Urothelium cell line (cell line): ENCODE measurements at regions not wholly inside any gene's neighbourhood (a gene's known extent, or its start where the extent isn't known, plus 50 kb on each side); places are given as distances from the start of the nearest gene placed in this dataset.

Experiments
- DNase-seq: peaks from one replicate; pipeline ENCODE4 v3.0.0; 2011; ENCODE audit warnings: low spot score, mixed read lengths
- FAIRE-seq: peaks from 2 replicates; lab custom pipeline; 2011; peaks lifted over from hg19 to GRCh38; lab: Jason Lieb, UNC

DNA sequence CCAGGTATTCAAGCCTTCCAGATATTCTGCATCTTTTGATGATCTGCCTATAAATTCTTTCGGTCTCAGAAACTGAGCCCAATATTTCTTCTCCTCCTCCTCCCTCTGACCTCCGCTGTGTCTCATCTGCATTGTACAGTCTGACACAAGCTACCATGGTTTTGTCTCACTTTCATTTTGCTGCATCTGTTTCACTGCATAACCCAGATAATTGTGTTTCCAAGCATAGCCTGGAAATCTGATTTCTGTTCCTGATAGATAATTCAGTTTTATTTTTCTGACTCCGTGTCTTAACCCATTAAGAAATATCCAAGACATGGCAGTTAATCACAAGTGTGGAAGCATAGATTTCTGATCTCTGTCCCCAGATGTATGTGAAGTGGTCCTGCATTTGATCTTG, 374.2 kb upstream of the SEMA3A start:
- FAIRE-seq: peak; percentile 32
- no peak for DNase-seq

DNA sequence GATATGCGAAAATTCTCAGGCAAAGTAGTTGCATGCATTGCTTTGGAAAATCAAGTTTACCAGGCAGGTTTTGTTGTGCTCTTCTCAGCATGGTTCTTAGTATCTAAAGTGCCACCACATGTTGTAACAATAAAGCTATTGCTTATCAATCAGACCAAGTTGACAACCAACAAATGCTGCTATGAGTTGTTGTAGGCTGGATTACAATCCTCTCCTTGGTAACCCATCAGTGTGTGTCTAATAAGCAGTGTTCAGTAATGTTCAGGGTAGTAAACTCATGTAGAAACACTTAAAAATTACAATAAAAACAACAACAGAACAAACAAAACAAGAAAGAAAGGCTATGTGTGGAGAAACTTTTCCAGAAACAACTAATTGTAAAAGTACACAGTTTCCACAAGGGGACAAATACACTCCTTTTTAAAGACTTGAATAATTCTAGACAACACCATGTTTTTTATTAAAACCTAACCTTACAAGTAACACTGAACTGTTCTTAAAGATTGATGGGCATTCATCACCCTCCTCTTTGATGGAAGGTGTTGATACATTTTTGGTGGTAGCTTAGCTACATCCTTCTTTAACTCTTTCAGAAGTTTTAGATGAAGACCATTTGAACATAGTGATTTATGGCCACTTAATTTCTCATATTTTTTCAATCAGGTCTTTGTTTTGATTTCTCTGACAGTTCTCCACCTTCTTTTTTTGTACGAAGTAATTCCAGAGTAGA, 370.9 kb upstream of the SEMA3A start:
- no peak for FAIRE-seq
- DNase-seq: no peak

DNA sequence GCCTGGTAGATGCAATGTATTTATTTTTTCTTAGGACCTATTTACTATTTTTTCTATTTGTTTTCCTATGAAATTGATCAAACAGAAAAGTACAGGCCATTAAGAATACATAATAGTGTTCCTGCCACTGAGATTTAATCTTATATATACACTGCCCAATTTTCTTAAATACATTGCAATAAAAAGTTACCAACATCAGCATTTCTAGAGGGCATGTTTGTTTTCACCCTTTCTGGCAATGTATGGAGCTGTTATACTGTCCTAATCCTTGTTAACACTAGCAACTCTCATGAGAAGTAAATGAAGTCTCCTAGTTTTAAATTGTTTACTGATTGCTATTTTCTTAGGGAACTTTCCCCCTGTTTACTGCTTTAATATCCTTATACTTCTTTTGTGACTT, 359.1 kb upstream of the SEMA3A start:
- FAIRE-seq (no peak), DNase-seq (no peak)

DNA sequence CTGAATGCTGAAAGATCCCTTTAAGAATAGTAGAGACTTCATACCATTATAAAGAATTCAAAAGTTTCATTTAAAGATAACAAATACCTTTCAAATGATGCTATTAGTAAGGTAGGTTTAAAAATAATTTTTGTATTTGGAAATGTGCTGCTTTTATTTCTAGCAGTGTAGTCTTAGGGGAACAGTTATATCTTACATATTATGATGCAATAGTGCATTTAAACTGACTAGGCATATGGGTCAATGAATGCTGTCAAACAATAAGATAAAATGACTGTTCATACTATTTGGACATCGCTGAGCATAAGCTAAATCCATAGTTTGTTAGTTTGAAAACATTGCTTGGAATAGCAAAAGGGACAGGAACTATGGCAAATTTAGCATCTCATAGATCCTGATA, 354.8 kb upstream of the SEMA3A start:
- DNase-seq: no peak
- peak; percentile 63 for FAIRE-seq

DNA sequence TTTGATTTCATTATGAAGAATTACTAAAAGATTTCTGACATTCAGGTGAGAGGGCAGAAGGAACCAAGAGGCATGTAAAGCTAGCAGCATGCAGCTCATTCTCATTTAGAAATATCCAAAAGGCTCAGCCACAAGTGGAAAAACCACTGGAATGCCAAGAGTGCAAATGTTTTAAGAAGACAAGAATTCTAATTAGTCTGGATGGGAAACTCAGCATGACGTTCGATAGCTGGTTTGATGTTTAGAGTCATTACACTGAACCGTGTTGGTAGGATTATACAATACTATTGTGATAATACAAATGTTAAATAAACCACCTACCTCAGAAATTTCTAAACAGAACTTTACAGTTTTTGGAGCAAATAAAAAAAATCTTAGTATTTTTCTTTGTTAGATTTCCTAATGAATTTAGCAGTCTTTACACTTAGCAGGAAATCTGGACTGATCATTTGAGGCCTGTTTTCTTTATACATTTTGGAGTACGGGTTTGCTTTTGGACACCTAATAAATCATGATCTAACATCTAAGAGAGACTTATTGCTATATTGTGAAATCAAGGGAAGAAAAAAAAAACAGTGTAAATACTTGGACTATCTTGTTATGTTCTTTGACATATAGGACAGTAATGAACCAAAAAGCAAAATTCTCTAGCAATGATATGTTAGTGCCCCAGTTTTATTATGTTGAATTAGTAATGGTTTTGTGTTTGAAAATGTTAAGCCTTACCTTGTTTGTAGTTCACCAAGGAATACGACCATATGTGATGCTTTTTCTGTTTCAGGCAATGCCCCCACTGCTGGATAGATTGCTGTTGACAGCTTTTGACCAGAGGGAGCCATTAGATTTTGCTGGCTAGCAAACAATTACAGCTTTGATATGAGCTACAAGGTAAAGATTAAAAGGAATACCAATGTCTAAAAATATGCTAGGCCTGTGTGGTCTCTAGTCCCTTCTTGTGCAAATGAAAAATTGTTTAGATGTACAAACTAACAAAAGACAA, 354.1 kb upstream of the SEMA3A start:
- peak; percentile 29 for DNase-seq
- no peak for FAIRE-seq

DNA sequence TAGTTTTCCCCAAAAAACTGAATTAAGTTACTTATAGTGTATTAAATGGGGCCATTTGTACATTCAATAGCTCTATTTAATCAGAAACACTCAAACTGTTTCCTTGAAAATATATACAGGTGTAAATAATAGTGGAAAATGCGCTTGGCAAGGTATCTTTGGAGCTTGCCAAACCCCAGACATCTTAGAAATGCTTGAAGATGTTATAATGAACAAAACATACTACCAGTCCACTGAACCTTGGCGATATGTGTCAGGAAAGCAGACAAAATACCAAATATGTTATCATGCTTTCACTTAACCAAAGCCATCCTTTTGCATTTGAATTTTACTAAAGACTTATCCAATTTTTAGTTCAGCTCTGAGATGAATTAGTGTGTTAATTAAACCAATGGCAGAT, 352.7 kb upstream of the SEMA3A start:
- no peak for FAIRE-seq
- DNase-seq: no peak

DNA sequence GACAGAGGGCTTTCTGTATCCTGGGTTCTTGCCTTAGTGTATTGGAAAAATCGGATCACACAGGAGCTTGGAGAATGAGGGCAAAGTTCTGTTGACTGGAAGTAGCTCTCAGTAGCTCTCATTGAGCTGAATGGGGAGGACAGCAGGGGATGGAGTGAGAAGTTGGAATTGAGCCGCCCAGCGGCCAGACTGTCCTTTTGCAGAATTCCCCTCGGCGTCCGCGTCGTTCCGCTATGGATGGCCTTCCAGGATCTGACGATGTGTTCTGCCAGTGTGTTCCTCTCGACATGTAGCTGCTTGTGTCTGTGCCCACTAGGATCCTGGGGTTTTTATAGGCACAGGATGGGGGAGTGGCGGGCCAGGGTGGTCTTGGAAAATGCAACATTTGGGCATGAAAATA, 351.8 kb upstream of the SEMA3A start:
- no peak for FAIRE-seq

DNA sequence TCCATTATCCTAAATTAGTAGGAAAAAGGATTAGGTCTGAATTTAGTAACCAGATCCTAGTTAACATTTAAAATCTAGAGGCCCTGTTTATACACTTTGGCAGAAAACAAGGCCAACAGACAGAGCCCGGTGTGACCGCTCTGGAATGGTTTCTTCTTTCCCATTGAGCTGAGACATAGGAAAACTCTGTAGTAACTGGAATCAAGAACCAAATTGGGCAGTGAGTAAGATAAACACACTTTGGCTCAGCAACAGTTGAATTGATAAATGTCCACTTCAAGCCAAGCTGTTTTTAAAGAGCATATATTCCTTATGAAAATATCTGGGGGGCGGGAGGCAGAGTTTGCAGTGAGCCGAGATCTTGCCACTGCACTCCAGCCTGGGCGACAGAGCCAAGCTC, 343.7 kb upstream of the SEMA3A start:
- FAIRE-seq: no peak
- no peak for DNase-seq

More for the DNA sequence above, 351.8 kb upstream of the SEMA3A start:
- no peak for DNase-seq

DNA sequence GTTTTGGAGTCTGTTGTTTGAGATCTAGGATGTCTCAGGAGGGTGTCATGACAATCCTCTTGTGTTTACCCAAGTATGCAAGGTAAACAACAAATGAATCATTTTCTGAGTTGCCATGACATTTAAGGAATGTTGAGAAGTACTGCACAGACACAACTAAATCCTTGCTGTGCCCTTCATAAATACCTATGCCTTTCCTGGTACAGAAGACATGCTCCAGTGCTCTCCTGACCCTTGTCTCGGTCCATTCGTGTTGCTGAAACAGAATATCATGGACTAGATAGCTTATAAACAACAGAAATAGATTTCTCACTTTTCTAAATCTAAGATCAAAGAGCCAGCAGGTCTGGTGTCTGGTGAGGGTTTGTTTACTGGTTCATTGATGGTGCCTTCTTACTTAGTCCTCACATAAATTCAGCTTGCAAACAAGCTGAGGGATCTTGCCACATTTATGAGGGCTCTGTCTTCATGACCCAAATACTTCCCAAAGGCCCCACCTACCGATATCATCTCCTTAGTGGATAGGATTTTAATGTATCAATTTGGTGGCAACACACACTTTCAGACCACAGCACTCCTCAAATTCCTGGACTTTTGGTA, 341.8 kb upstream of the SEMA3A start:
- no peak for DNase-seq
- FAIRE-seq: peak; percentile 40

DNA sequence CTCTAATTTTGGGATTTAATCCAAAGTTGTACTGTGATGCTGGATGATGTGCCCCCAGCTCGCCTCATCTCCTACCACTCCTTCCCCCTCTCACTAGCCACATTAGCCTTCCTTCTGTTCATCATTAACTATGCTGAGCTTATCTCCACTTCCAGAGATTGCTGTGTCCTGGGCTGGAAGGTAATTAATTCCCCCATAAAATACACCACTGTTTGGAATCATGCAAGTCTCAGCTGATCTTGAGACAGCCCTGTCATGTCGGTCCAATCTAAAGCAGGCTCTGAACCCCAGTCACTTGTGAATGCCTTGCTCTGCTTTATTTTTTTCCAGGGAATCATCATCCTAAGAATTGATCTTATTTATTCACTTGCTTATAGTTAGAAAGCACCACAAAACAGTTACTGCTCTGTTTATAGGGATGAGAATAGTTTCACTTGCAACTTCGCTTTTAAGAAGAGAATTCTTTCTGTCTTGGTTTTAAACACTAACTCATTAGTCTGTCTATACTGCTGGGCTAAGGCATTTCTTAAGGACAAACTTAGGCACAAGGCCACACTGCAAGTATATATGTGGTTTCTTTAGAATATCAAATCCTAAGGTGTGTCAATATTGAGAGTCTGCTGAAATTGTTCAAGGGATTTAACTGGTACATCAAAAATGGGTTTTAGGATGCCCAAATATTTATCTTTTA, 341.1 kb upstream of the SEMA3A start:
- FAIRE-seq: no peak

DNA sequence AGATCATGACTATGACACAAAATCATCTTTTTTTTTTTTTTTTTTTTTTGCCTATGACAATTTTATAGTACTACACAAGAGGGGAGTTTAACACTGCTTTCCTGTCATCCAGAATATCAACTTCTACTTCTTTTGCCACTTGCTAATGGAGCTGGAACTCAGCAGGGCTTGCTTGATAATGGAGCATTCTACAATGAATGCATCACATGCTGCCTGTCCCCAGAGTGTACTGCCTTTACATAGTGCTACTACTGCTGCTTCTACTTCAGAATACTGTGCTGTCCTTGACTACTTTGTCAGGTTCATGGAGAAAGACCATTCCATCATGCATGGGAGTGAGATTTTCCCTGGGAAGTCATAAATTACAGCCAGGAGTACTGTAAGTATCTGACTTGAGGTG, 338.6 kb upstream of the SEMA3A start:
- FAIRE-seq (peak; percentile 85), DNase-seq (no peak)

More for the DNA sequence above, 341.1 kb upstream of the SEMA3A start:
- no peak for DNase-seq

DNA sequence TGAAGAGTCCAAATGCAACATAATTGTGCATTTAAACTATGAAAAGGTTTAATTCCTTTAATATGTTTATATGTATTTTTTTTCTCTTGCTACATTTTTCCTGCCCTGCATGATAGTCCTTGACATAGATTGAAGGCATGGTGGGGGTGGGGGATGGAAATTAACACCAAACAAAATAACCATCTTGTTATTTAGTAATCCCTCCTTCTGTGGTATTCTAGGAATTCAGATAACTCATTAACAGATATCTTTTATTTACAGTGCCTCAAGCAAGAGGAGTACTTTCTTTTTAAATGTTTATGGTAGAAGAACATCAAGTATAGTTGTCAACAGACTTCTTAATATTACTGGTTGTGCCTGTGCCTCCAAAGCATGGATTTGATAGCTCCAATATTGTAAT, 337.6 kb upstream of the SEMA3A start:
- FAIRE-seq (no peak), DNase-seq (no peak)

DNA sequence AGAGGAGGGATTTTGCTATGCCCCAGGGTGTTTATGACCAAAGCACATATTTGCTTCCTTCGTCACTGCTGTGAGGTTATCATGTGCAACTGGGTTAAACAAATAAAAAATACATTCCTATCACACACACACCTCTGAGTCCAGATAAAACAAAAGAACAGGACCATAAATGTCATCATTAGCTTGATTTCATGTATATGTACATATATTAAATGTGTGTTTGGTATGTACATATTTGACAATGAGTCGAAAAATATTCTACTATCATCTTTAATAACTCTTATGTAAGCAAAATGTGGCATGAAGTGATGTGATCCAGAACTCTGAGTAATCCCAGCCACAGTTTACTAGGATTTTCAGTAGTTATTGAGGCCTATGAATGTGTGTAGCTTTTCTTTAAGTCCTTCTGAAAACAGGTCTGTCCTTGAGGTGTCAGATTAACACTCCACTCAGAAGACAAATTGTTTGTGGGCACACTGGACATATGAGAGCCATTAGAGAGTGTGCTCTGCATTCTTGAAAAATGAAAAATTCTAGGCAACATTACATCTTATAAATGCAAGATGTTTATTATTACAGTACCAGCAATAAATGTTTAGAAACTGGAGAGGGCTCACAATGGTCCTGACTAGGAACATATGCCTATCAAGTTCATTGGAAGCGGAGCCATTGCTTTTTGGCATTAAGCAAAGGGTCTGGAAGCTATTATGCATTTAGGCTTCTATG, 335.1 kb upstream of the SEMA3A start:
- DNase-seq: peak; percentile 30
- no peak for FAIRE-seq

DNA sequence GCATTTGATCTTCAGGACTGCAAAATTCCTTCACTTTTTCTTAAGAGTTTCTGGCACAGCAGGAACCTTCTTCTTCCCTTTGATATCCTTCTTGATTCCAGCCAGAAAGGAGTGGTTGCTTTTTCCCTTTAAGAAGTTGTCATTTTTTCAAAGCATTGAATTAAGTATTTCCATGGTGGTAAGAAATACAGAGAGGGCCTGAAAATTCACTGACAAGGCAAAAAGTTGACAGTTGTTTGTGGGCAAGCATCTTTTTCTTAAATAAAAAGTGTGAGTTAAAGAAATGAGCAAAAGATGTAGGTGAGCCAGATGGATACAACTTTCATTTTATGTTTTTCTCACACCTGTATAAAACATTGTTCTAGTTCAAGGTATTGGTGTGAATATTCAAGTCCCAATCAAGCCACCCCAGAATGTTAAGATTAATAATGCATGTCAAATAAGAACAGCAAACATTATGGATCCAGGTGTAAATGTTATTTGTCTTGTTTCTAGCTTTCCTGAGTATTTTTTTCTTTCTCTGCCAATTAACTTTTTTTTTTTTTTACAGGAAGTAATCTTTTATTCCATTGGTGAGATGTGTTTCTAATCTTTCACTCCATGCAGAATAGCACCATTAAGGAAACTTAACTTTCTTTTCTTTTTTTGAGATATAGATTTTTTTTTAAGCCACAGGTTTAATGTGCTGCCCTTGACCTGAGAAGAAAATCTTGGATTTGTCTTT, 334.3 kb upstream of the SEMA3A start:
- peak; percentile 40 for FAIRE-seq
- DNase-seq: no peak

DNA sequence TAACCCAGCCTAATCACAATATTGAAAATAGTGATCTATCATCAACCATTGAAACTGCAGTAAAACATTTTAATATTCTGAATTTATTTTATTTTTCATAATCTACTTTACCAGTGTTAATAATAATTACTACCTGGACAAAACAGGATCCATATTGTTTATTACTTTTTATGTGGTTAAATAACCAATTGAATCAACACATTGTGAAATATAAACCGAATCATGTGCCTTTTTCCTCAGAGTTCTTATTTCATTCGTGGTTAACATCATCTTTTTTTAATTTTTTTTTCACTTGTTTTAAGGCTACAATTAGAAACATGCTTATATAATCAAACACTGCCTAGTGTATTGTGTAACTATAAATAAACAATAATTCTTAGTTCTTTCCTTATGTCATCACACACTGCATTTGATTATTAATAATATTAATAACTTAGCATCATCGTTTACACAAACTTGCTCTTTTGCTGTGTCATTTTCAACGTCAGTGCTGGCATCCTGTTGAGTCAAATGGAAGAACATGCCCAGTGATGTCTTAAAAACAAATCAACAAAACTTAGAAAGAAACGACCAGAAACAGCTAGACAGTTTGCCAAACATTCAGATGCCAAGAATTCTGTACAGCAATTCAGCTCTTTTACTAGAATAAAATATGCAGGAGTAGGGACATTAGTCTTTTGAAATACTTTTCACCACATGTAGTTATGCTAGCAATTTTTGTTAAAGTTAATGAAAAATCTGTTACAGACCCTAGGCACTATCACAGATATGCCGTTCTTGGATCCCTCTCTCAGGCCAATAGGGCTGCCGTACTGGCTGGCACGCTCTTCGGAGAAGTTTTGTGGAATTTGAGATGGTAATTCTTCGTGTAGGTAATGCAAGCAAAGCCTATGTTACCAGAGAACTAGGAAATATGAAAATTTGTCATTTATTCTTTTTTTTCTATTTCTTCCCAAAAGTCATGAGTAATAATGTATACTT, 330.4 kb upstream of the SEMA3A start:
- FAIRE-seq: no peak
- DNase-seq: no peak

DNA sequence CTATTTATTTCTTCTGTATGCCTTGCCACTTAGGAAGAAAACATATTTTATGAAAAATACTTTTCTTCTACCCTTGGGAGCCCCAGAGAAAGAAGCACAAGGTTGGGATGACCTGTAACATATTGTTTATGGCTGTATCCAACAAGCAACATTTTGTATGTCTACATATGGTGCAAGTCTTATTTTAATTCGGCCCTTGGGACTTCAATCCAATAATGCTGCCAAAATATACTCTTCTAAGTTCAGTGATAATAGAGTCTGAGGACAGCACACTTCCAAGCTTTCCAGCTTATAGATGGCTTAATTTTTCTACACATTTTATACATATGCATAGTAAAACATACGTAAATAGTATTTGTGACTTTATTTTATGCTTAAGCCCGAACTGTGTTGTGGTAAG, 318.5 kb upstream of the SEMA3A start:
- DNase-seq (no peak), FAIRE-seq (no peak)

DNA sequence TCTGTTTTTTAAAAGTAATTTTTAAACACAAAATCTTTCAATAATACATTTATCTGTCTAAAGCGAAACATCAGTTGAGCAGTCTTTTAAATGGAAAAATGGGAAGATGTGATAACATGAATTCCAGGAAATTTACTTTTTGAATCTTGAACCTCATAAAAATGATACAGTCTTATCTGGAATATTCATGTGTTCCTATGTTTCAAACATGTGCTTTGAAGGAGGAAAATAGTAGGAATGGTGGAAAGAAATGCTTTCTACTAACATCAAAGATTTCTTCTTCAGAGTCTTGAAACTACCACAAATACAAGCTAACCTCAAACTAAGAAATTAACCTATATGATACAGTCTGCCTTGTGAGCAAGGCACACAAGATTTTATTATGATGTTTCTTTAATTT, 317.5 kb upstream of the SEMA3A start:
- no peak for DNase-seq
- FAIRE-seq: no peak

DNA sequence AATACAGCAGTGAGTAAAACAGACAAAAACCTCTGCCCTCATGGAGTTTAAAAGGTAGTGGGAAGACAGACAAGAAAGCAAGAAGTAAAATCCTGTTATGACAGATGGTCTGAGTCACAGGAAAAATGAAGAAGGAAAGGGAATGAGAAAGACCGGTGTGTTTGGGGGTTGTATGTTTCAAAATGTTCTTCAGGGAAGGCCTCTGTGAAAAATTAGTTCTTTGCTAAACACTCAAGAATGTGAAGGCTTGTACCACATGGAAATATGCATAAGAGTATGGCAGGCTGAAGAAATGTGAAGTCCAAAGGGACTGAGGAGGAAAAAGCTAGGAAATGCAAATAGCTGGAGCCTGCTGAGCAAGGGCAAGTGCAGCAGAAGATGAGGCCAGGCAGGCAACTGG, 315.9 kb upstream of the SEMA3A start:
- no peak for DNase-seq
- no peak for FAIRE-seq
